ENCODE measurements at regions not wholly inside any gene's neighbourhood (a gene's known extent, or its start where the extent isn't known, plus 50 kb on each side); places are given as distances from the start of the nearest gene placed in this dataset.

GRCh38 chr13:42392716-42393572 lies 121.0 kb downstream of the AKAP11 start:
- H3K27me3 ChIP-seq (ENCODE audit: insufficient read depth, poor library complexity, severe bottlenecking): peaks cover 2% of the 10 kb centered on the region
- DNase-seq (ENCODE audit: low read depth in 1 of 2, low spot score in 1 of 2): no peak
- TF ChIP-seq CTCF (IDR thresholded peaks at IDR 0.05; ENCODE audit: insufficient read depth, low read length) (no peak), GABPA (IDR thresholded peaks at IDR 0.05; ENCODE audit: low read depth) (no peak), SPI1 (IDR thresholded peaks at IDR 0.05; ENCODE audit: borderline replicate concordance, low read depth) (no peak), POLR2AphosphoS5 (IDR thresholded peaks at IDR 0.05; ENCODE audit: low read depth) (no peak)
- TF ChIP-seq, protein P1, sequence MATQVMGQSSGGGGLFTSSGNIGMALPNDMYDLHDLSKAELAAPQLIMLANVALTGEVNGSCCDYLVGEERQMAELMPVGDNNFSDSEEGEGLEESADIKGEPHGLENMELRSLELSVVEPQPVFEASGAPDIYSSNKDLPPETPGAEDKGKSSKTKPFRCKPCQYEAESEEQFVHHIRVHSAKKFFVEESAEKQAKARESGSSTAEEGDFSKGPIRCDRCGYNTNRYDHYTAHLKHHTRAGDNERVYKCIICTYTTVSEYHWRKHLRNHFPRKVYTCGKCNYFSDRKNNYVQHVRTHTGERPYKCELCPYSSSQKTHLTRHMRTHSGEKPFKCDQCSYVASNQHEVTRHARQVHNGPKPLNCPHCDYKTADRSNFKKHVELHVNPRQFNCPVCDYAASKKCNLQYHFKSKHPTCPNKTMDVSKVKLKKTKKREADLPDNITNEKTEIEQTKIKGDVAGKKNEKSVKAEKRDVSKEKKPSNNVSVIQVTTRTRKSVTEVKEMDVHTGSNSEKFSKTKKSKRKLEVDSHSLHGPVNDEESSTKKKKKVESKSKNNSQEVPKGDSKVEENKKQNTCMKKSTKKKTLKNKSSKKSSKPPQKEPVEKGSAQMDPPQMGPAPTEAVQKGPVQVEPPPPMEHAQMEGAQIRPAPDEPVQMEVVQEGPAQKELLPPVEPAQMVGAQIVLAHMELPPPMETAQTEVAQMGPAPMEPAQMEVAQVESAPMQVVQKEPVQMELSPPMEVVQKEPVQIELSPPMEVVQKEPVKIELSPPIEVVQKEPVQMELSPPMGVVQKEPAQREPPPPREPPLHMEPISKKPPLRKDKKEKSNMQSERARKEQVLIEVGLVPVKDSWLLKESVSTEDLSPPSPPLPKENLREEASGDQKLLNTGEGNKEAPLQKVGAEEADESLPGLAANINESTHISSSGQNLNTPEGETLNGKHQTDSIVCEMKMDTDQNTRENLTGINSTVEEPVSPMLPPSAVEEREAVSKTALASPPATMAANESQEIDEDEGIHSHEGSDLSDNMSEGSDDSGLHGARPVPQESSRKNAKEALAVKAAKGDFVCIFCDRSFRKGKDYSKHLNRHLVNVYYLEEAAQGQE (IDR thresholded peaks at IDR 0.05; ENCODE audit: insufficient replicate concordance, low read depth): no peak
- H3K4me3 ChIP-seq (replicated peaks; ENCODE audit: insufficient read depth, low read length): no peak overlapping the region
- no peak overlapping the region for H3K27ac ChIP-seq (replicated peaks)

DNA sequence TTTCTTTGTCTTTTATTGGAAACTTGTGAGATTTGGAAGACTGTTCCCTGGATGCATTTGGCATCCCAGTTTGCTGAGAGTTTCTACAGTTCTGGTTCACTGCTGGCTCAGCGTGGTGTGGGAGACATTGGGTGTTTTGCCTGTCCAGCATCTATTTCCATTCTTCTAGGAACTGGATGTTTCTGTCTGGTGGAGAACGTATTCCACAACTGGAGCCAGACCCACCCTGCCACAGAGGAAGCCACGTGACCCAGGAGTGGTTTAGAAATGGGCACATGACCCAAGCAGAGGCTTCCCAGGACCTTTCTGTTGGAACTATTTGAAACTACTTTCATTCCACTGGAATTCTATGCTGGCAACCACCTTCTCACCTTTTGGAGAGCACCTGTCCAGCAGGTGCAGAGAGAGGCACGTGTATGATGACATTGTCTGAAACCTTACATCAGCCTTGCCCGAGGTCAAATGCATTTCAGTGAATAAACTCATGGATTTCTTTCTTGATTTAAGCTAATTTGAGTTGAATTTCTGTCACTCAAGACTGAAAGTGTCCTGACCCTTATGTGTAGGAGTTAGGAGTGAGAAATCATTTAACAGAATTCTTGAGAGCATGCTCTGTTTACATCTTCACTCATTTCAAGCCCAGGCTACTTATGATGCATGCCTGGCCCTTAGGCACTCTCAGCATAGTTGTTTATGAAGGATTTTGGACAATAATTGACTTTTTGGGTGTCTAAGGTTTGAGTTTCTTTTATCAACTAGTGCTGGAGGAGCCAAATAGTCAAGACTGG lies 121.8 kb downstream of the AKAP11 start:
- H3K27me3 ChIP-seq (ENCODE audit: insufficient read depth, poor library complexity, severe bottlenecking): peaks cover 2% of the 10 kb centered on the region
- DNase-seq (ENCODE audit: low read depth in 1 of 2, low spot score in 1 of 2): no peak
- no peak overlapping the region for H3K27ac ChIP-seq (replicated peaks)
- no peak overlapping the region for H3K4me3 ChIP-seq (replicated peaks; ENCODE audit: insufficient read depth, low read length)
- TF ChIP-seq, protein P1 (IDR thresholded peaks at IDR 0.05; ENCODE audit: insufficient replicate concordance, low read depth): no peak
- TF ChIP-seq SPI1 (IDR thresholded peaks at IDR 0.05; ENCODE audit: borderline replicate concordance, low read depth): no peak
- TF ChIP-seq POLR2AphosphoS5 (IDR thresholded peaks at IDR 0.05; ENCODE audit: low read depth): no peak
- no peak for TF ChIP-seq GABPA (IDR thresholded peaks at IDR 0.05; ENCODE audit: low read depth)
- no peak for TF ChIP-seq CTCF (IDR thresholded peaks at IDR 0.05; ENCODE audit: insufficient read depth, low read length)

DNA sequence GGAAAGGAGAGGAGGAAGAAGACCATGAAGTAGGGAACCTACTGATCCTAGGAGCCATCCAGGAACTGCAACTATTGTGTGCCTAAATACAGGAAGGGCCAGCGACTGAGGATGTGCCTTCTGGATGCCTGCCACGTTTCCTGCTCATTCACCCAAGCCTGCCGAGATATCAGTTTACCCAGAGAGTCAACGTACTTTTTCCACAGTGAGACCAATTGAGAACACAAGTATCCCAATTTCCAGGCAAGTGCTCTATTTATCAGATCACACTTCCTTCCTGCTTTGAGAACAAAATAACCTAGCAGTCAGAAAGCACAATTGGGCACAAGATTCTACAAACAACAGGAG lies 122.4 kb downstream of the AKAP11 start:
- TF ChIP-seq POLR2AphosphoS5 (IDR thresholded peaks at IDR 0.05; ENCODE audit: low read depth): no peak
- TF ChIP-seq GABPA (IDR thresholded peaks at IDR 0.05; ENCODE audit: low read depth): no peak
- no peak for TF ChIP-seq CTCF (IDR thresholded peaks at IDR 0.05; ENCODE audit: insufficient read depth, low read length)
- TF ChIP-seq SPI1 (IDR thresholded peaks at IDR 0.05; ENCODE audit: borderline replicate concordance, low read depth): no peak
- TF ChIP-seq, protein P1 (IDR thresholded peaks at IDR 0.05; ENCODE audit: insufficient replicate concordance, low read depth): no peak
- no peak for DNase-seq (ENCODE audit: low read depth in 1 of 2, low spot score in 1 of 2)
- peaks cover 2% of the 10 kb centered on the region for H3K27me3 ChIP-seq (ENCODE audit: insufficient read depth, poor library complexity, severe bottlenecking)
- no peak overlapping the region for H3K27ac ChIP-seq (replicated peaks)
- no peak overlapping the region for H3K4me3 ChIP-seq (replicated peaks; ENCODE audit: insufficient read depth, low read length)

All from HL-60 (cell line).